NCI-H774 (cell line): ENCODE measurements at regions not wholly inside any gene's neighbourhood (a gene's known extent, or its start where the extent isn't known, plus 50 kb on each side); places are given as distances from the start of the nearest gene placed in this dataset.
"Not testable (repeated sequence)": the region's sequence is repeated elsewhere in the genome, so short reads cannot be mapped to it uniquely, and the experiment has no call there.

Experiments
- DNase-seq: peaks from one replicate; lab custom pipeline; 2025; lab: John Stamatoyannopoulos, UW

DNA sequence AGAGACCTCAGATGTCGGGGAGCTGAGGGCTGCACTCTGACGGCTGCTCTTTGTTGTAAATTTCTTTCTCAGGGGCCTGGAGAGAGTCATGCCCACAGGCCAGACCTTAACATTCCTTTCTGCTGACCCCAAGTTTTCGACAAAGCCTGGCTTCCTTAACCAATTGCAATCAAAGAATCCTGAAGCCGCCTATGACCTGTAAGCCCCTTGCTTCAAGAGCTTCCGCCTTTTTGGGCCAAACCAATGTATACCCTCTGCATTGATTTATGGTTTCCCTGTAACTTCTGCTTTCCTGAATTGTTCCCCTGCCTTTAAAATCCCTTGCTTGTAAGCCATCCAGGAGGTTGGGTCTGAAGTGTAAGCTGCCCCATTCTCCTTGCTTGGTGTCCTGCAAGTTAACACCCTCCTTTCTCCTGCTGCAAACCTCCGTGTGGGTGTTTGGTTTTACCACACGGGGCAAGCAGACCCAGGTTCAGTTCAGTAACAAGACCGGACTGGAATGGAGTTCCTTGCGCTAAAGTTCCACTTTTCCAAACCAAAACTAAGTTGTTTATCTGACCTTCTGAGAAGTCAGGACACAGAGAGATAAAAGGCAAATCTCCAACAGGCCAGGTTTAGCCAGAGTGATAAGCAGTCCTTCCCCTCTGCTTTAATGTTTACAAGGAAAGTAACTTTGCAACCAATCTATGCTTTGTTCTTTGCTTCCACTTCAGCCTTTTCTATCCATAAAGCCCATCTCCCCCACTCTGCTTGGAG, 141.6 kb downstream of the KCNJ12 start:
- DNase-seq: no peak

DNA sequence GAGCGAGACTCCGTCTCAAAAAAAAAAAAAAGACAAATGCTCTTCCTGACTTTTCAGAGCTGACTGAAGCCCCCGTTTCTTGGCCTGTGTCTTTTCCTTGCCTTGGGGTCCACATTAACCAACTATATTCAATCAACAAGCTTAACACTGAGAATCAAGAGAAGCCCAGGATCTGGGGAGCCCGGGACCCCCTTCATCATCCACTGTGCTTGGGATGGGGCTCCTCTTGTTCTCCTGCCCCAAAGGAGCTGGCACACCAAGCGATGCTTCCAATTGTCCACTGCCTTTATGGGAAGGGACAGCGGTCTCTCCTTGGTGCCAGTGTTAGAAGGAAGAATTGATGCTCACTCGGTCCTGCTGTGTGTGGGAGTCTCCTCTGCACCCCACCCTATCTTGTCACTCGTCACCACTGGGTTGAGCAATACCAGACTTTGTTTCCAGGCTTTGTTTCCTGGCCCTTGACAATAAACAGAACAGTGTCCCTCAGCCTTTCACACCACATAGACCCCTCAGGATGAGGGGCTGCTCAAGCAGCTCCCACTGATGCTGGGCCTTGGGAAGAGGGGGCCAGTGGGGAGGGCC, 146.7 kb downstream of the KCNJ12 start:
- no peak for DNase-seq

DNA sequence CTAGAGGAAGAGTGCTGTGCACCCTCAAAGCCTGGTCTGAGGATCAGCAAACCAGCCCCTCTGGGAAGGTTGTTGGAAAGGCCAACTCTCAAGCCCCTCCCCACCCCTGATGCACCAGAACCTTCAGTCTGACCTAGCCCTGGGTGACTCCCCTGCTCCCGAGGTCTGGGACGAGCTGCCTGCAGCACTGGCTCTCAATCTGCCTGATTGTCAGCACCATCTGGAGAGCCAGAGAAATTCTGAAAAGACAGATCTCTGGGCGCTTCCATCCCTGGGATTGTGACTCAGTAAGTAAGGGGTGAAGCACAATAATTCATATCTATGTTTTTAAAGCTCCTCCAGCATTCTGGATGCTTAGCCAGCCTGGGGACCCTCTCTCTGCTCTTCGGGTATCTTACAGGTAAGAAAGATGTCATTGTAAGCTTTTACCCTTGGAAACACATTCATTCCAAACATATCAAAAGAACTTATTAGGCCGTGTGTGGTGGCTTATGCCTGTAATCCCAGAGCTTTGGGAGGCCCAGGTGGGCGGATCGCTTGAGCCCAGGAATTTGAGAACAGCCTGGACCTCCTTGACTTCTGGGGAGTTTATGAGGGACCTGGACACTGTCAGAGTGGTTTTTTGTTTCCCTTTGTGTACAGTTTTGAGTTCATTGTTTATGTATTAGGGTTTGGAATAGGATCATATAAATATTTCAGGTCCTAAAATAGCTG, 147.5 kb downstream of the KCNJ12 start:
- DNase-seq: no peak

DNA sequence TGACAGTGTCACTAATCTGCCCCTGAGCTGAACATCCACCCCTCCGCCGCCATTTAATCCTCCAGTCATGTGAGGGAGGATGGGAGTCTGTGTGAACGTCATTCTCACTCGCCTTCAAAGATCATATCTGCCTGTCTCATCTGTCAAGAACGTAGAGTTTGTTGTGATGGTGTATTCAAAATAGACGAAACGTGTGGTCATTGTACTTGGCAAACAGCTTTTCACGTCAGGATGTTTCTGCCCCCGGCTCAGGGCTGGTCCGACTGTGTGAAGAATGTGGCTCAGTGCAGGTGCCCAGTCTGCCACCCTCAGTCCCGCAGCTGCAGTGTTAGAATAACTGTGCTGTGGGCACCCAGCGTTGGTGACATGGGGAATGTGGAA, 148.0 kb downstream of the KCNJ12 start:
- no peak for DNase-seq

DNA sequence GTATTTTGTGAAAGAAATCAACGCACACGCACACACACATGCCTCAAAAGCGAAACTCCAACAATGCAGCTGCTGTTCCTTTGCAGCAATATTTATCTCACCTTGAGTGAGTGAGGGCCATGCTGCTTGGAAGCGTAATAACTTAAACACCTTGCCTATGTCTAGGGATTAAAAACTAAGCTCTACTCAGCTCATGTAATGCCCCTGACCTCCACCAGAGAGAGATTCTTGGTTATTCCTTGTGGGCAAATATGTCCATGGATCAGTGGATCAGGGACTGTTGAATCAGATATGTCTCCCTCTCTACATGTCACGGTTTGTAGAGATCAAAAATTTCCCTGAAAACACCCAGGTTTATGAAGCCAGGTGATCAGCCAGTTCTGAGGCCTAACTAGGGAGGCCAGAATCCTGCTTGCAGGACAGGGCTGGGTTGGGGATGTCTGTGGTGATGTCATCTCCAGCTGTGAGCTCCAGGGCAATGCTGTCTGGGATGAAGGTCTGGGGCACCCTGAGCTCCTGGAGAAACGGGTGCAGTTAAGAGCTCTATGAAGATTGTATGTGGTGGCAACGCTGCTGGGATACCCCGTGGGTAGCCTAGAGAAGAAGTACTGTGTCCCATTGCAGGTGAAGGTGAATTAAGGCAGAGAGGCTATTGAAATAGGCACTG, 149.4 kb downstream of the KCNJ12 start:
- DNase-seq: no peak

DNA sequence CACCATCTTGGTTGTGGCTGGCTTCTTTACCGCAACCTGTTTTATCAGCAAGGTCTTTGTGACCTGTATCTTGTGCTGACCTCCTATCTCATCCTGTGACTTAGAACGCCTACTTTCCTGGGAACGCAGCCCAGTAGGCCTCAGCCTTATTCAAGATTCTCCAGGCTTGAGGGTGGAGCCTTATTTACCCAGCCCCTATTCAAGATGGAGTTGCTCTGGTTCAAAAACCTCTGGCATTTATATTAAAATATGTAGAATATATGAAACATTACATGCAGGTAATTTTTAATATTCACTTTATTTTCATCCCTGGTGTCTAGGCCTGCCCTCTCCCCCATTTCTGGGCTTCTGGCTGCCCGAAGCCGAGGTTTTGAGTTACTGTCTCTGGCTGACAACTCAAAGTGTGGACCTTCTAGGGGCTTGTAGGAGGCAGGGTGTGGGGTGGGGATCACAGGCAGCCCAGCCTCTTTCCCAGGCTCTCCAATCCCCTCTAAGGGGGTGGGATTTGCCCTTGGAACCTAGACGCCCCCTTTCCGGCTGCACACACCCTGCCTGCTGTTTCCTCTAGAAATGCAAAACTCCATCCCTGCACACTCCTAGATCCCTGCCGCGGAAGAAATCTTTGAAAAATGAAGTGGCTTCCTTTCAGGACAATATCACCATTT, 152.0 kb downstream of the KCNJ12 start:
- DNase-seq: no peak

DNA sequence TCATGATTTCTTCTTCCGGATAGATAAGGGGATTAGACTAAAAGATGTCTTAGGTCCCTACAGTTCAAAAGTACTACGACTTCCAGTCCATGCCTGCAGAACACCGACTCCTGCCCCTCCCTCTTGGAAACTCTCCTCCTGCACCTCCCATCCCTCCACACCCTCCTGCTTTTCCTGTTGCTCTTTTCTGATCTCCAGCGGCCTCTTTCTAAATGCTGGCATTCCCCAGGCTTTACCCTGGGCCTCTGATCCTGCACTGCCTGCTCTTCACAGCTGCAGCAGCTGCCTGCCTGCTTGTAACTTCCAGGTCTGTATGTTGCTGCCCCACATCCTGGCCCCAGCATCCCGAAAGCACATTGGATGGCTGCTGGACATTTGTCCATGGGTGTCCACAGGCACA, 154.2 kb downstream of the KCNJ12 start:
- DNase-seq: no peak

DNA sequence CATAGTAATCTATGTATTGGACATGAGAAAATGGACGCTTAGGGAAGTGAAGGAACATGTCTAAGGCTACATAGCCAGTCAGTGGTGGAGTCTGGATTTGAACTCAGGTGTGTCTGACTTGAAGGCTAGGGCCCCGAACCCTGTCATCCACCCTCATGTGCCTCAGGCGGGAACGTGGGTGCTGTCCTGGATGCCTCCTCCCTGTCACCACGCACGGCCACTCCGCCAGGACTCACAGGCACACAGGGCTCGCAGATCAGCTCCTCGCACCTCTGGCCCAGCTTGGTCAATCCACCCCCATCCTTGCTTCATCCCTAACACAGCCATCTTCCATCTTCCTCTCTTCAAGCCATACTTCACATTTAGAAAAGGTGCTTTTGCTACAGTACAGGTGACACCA, 154.7 kb downstream of the KCNJ12 start:
- no peak for DNase-seq

DNA sequence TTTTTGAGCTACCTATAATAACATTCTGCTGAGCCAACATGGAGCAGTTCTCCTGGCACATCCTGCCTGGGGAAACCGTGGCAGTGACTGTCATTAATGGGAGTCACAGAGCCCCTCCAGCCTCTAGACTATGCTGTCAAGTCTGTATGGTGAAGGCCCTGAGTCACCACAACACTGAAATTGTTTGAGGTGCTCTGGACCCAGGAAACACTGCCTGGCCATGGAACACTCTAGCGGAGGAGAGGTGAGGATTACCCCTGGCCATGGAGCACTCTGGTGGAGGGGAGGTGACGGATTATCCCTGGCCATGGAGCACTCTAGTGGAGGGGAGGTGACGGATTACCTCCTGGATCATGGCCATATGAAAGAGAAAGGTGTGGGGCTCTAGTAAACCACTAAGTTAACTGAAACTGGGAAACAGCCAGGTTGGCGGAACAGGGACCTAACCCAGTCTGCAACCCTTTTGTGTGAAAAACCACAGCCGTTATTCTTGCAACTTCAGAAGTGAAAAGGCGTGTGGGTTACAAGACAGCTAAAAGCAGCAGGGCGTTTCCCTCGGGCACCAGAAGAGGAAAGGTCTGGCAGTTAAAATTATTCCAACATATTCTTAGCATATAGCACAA, 156.7 kb downstream of the KCNJ12 start:
- no peak for DNase-seq

DNA sequence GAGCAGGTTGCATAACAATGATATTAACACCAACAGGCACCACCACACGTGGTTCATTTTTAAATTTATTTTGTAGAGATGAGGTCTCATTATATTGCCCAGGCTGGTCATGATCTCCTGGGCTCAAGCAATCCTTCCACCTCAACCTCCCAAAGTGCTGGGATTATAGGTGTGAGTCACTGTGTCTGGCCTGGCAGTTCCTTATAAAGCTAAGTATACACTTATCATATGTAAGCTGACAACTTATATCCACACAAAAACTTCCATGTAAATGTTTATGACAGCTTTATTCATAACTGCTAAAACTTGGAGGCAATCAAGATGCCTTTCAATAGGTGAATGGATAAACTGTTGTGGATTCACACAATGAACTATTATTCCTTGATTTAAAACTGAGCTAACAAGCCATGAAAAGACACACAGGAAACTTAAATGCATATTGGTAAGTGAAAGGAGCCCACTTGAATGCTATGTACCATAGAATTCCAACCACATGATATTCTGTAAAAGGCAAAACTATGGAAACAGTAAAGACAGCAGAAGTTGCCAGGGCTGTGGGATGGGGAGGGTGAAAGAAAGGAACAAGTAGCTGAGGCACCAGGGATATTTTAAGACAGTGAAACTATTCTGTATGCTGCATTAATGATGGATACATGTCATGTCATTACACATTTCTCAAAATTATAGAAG, 156.5 kb upstream of the KCNJ18 start:
- no peak for DNase-seq

DNA sequence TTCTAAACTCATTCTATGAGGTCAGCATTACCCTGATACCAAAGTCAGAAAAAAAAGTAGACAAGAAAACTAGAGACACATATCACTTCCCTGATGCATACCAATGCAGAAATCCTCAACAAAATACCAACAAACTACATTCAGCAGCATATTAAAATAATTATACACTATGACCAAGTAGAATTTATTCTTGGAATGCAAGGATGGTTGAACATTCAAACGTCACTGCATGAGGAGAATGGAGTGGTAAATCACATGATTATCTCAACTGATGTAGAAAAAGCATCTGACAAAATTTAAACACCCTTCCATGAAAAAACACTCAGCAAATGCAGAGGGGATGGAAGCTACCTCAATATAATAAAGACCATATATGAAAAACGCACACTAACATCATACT, 155.0 kb upstream of the KCNJ18 start:
- DNase-seq: no peak

DNA sequence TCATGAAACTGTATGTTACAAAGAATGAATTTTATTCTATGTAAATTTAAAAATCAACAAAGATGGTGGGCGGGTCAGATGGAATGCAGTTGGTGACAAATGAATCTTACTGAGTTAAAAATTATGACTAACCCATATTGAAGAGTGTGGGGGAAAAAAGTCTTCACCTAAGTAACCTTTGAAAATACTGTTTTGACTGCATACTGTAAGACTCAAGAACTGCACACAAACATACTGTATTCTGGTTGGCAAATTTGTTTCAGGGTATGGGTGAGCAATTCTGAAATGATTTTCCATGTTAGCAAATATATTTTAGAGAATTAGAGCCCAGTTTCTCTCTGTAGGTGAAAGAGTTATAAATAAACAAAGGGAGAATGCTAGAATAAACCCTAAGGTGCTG, 153.7 kb upstream of the KCNJ18 start:
- no peak for DNase-seq

DNA sequence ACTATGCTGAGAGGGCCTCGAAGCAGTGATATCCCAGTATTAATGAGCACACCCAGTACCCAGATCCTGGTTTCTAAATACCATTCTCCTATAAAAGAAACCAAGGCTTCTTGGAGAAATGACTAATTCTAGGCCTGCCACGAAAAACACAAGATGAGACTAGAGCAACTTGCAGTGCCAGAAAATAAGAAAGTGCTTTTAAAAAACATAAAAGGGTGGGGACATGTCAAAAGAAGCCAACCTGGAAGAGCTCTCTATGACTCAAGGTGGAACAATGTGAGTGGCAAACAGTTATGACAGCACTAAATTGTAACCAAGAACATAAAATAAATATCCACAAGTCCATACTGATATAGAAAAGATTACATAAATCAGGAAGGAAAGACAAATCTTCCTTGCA, 153.2 kb upstream of the KCNJ18 start:
- no peak for DNase-seq

DNA sequence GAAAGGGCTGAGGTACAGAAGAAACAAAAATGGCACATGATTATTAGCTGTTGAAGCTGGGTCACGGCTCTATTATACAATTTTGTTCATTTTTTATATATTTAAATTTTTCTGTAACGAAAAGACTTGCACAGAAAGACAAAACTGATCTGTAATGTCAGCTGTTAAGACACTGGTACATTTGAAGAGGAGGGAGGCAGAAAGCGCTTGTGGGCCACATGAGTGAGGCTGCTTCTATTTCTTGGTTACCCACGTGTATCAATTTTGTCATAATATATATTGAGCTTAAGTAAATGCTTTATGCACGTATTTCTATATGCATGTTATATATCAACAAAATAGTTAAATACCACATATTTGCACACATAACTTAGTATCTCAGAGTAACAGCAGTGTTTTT, 151.8 kb upstream of the KCNJ18 start:
- DNase-seq: no peak

DNA sequence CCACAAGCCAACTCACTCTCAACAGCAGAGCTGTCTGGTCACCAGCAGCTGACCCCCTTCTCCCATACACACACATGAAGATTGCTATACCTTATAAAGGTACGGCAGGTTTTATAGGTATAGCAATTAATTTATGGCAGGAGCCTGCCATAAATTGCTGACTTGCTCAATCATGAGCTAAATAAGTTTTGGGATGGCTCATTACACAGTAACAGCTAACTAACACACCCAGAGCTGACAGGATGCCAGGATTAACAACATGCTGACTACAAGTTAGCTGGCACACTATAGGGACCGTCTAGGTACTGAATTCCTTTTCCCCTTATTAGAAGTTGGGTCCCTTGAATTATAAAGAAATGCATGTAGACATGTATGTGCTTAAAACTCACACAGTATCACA, 150.3 kb upstream of the KCNJ18 start:
- no peak for DNase-seq

DNA sequence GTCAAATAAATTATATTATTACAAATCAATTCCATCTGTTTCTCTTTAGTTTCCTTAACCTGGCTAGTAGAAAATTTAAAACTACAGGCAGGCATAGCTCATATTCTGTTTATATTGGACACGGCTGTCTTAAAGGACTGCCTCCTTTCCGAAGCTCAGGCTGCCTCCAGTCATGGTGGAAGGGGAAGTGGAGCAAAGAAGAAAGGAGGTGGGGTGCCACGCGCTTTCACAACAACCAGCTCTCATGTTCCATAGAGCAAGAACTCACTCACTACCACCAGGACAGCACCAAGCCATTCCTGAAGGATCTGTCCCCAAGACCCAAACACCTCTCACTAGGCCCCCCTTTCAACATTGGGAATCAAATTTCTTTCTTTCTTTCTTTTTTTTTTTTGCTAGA, 149.3 kb upstream of the KCNJ18 start:
- no peak for DNase-seq

DNA sequence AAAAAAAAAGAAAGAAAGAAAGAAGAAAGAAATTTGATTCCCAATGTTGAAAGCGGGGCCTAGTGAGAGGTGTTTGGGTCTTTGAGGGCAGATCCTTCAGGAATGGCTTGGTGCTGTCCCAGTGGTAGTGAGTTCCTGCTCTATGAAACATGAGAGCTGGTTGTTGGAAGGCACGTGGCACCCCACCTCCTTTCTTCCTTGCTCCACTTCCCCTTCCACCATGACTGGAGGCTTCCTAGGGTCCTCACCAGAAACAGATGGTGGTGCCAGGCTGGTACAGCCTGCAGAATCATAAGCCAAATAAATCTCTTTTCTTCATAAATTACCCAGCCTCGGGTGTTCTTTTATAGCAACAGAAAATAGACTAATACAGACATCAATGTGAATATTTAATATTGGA, 147.3 kb upstream of the KCNJ18 start:
- DNase-seq: no peak

DNA sequence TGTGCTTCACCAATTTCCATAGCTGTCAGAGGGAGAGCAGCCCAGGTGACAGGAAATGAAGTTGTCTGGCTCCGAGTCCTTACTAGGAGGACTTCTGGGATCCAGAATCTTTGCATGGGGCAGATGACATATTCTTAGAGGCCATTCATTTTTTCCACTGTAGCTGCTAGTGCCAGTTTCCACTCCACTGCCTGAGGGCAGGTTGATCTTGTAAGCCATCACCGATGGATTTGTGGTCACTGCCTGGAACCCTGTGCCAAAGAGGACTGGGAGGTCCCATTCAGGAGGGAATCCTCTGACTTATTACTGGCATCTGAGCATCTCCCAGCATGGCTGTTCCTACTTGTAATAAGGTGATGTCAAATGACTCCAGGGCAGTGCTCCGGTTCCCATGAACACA, 144.1 kb upstream of the KCNJ18 start:
- no peak for DNase-seq

DNA sequence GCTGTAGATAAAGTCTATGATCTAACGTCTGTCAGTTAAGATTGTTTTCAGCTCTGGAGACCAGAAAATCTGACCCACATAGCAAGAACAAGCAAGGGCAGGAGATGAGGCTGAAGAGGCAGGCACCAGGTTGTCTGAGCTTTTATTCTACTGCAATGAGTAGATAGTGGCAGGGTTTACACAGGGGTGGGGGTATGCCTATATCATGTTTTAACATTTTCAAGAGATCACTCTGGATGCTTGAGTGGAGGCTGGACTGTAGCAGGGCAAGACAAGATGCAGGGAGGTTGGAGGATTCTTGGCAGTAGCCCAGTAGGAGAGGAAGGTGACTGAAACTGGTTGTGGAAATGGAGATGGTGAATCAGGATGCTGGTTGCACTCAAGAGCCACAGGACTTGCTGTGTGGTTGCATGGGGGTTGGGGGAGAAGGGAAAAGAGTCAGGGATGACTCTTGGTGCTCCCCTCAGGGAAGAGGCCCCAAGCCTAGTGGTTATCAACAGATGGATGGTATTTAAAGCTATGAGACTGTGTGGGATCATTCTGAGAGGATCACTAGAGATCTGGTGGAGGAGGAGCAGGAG, 143.1 kb upstream of the KCNJ18 start:
- no peak for DNase-seq

DNA sequence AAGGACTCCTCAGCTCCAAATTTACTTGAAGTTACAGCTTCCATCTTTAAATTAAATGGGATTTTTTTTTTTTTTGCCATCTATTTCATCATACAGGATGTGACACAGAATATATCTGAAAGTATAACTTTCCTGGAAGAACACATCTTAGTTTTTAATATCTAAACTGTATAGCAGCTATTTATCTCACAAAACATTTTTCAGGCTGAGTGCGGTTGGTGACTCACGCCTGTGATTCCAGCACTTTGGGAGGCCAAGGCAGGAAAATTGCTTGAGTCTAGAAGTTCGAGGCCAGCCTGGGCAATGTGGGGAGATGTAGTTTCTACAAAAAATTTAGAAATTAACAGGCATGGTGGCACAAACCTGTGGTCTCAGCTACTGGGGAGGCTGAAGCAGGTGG, 142.3 kb upstream of the KCNJ18 start:
- not testable (repeated sequence) for DNase-seq
